ENCODE measurements at regions not wholly inside any gene's neighbourhood (a gene's known extent, or its start where the extent isn't known, plus 50 kb on each side); places are given as distances from the start of the nearest gene placed in this dataset.

GRCh38 chr5:38105801-38106200 lies 152.6 kb upstream of the EGFLAM start:
- intact Hi-C loops (cut with DNase I; ENCODE audit: low total_unique reads) = no loop called here
- H3K36me3 ChIP-seq = no peaks in the 10 kb centered on the region
- no peak overlapping the region for H3K4me3 ChIP-seq
- TF ChIP-seq POLR2A (IDR thresholded peaks at IDR 0.05) (no peak), POLR2AphosphoS5 (IDR thresholded peaks at IDR 0.05) (no peak)
- TF ChIP-seq, protein P1, sequence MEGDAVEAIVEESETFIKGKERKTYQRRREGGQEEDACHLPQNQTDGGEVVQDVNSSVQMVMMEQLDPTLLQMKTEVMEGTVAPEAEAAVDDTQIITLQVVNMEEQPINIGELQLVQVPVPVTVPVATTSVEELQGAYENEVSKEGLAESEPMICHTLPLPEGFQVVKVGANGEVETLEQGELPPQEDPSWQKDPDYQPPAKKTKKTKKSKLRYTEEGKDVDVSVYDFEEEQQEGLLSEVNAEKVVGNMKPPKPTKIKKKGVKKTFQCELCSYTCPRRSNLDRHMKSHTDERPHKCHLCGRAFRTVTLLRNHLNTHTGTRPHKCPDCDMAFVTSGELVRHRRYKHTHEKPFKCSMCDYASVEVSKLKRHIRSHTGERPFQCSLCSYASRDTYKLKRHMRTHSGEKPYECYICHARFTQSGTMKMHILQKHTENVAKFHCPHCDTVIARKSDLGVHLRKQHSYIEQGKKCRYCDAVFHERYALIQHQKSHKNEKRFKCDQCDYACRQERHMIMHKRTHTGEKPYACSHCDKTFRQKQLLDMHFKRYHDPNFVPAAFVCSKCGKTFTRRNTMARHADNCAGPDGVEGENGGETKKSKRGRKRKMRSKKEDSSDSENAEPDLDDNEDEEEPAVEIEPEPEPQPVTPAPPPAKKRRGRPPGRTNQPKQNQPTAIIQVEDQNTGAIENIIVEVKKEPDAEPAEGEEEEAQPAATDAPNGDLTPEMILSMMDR (IDR thresholded peaks at IDR 0.05) = no peak
- H3K27ac ChIP-seq = no peak overlapping the region
- no peaks in the 10 kb centered on the region for H3K27me3 ChIP-seq
- no peak for DNase-seq (ENCODE audit: low spot score in 2 of 2)
- no peaks in the 10 kb centered on the region for H3K4me1 ChIP-seq
- no peaks in the 10 kb centered on the region for H3K9me3 ChIP-seq

DNA sequence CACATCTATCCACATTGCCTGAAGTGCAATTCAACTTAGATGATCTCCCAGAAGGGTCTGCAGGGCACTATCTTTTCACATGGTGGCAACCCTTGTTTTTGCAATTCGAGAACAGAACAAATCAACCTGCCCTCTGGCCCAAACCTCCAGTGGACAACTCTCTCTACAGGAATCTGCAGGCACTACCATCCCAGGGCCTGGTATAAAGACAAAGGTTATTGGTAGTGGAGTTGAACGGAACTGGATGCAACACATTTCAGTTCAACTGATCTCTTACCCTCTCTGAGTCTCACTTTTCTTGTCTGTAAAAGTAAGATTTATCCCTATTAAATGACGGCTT lies 153.2 kb upstream of the EGFLAM start:
- H3K36me3 ChIP-seq = no peaks in the 10 kb centered on the region
- intact Hi-C loops (cut with DNase I; ENCODE audit: low total_unique reads) = no loop called here
- no peaks in the 10 kb centered on the region for H3K4me1 ChIP-seq
- H3K9me3 ChIP-seq = no peaks in the 10 kb centered on the region
- no peak overlapping the region for H3K4me3 ChIP-seq
- TF ChIP-seq POLR2A (IDR thresholded peaks at IDR 0.05) (no peak), POLR2AphosphoS5 (IDR thresholded peaks at IDR 0.05) (no peak)
- TF ChIP-seq, protein P1 (IDR thresholded peaks at IDR 0.05) = no peak
- no peak for DNase-seq (ENCODE audit: low spot score in 2 of 2)
- no peaks in the 10 kb centered on the region for H3K27me3 ChIP-seq
- H3K27ac ChIP-seq = no peak overlapping the region

DNA sequence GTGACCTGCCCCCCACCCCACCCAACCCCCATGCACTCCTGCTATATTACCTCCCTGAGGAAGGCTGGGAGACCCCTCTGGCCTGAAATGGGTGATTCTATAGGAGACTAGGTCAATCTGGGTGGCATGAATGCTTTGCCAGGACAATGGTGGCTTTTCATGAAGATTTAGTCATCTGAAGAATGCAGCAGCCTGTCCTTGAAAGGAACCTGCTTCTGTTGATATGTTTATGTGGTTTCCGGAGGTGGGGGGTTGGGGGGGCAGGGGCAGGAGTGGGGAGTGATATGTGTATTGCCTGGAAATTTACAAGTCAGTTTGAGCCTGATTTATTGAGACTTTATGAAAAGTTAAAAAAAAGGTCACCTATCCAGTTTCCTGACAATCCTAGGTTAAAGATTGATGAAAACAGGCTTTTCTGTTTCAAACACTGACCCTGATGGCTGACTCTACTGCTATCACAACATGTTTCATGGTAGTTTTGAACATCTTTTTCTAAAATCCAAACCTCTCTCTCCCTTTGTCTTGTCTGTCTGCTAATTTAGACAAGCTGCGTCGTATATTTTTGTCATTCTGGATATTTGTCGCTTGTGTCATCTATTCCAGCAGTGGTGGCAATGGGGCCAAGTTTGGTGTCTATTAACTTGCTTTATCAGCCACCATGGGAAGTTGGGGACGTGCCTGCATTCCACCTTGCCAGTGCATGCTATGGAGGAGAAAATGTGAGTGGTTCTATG lies 153.7 kb upstream of the EGFLAM start:
- DNase-seq (ENCODE audit: low spot score in 2 of 2) = no peak
- intact Hi-C loops (cut with DNase I; ENCODE audit: low total_unique reads) = no loop called here
- no peak for TF ChIP-seq POLR2A (IDR thresholded peaks at IDR 0.05)
- TF ChIP-seq, protein P1 (IDR thresholded peaks at IDR 0.05) = no peak
- no peak for TF ChIP-seq POLR2AphosphoS5 (IDR thresholded peaks at IDR 0.05)

DNA sequence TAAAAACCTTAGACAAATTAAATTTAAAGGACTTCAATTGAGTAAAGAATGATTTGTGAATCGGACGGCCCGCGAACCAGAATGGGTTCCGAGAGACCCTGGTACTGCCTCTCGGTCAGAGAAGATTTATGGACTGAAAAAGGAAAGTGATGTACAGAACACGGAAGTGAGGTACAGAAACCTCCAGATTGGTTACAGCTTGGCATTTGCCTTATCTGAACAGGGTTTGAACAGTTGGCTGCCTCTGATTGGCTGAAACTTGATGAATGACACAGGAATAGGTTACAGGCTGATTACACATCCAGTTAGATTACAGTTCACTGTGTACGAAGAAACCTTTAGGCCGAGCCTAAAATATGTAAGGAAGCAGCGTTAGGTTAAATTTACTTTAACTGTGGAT lies 156.5 kb upstream of the EGFLAM start:
- TF ChIP-seq, protein P1 (IDR thresholded peaks at IDR 0.05) = no peak
- TF ChIP-seq POLR2A (IDR thresholded peaks at IDR 0.05) (no peak), POLR2AphosphoS5 (IDR thresholded peaks at IDR 0.05) (no peak)
- H3K27me3 ChIP-seq = no peaks in the 10 kb centered on the region
- no peak for DNase-seq (ENCODE audit: low spot score in 2 of 2)
- intact Hi-C loops (cut with DNase I; ENCODE audit: low total_unique reads) = no loop called here
- H3K27ac ChIP-seq = no peak overlapping the region
- H3K36me3 ChIP-seq = no peaks in the 10 kb centered on the region
- H3K9me3 ChIP-seq = no peaks in the 10 kb centered on the region
- H3K4me1 ChIP-seq = no peaks in the 10 kb centered on the region
- no peak overlapping the region for H3K4me3 ChIP-seq

More for the DNA sequence above, 153.7 kb upstream of the EGFLAM start:
- Histone ChIP-seq H3K4me1 (no peaks in the 10 kb centered on the region), H3K36me3 (no peaks in the 10 kb centered on the region), H3K9me3 (no peaks in the 10 kb centered on the region), H3K4me3 (no peak overlapping the region), H3K27me3 (no peaks in the 10 kb centered on the region), H3K27ac (no peak overlapping the region)

- no peak overlapping the region for H3K27ac ChIP-seq
- no peaks in the 10 kb centered on the region for H3K9me3 ChIP-seq
- TF ChIP-seq, protein P1 (IDR thresholded peaks at IDR 0.05) = no peak
- no peak for TF ChIP-seq POLR2A (IDR thresholded peaks at IDR 0.05)
- no peak for TF ChIP-seq POLR2AphosphoS5 (IDR thresholded peaks at IDR 0.05)
- DNase-seq (ENCODE audit: low spot score in 2 of 2) = no peak
- H3K4me3 ChIP-seq = no peak overlapping the region
- no peaks in the 10 kb centered on the region for H3K36me3 ChIP-seq
- no peaks in the 10 kb centered on the region for H3K4me1 ChIP-seq
- peaks cover 0 to 7% of the 10 kb centered on the region in 2 donors for H3K27me3 ChIP-seq
- intact Hi-C loops (cut with DNase I; ENCODE audit: low total_unique reads) = no loop called here
These were observed 158.9 kb upstream of the EGFLAM start for GRCh38 chr5:38099205-38100168.

Data from breast epithelium (tissue), 4 donors.